Right lung (tissue), 2 donors: ENCODE measurements at regions not wholly inside any gene's neighbourhood (a gene's known extent, or its start where the extent isn't known, plus 50 kb on each side); places are given as distances from the start of the nearest gene placed in this dataset.
"Not testable (repeated sequence)": the region's sequence is repeated elsewhere in the genome, so short reads cannot be mapped to it uniquely, and the experiment has no call there.

ENCODE experiments used
- DNase-seq, 2 donors: peaks; one replicate each; pipeline ENCODE4 v3.0.0-alpha.2; 2013

DNA sequence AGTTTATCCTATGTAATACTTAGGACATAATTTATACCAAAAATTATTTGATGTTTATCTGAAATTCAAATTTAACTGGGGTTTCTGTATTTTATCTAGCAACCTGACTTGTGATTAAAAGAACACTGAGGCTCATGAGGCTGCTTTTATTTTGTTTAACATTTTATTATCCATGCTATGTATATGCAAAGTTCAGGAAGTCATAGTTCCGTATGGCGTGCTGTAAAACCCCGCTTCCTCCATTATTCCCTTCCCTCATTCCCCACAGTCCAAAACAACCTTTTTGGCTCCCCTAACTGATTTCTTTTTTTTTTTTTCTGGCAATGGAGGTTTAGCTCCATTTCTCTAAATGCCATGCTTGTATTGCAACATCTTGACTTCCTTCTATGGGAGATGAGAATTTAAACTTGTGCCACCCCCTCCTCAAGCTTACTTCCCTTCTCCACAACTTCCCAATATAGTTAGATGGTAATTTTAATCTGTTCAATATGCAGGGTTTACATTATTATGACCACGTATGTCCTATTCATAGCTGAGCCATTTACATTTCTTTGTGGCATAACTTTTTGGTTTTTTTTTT lies 138.0 kb upstream of the DNAH14 start:
- DNase-seq = no peak

- DNase-seq = no peak
Measured at GRCh38 chr1:224795591-224795990, 133.9 kb upstream of the DNAH14 start.

DNA sequence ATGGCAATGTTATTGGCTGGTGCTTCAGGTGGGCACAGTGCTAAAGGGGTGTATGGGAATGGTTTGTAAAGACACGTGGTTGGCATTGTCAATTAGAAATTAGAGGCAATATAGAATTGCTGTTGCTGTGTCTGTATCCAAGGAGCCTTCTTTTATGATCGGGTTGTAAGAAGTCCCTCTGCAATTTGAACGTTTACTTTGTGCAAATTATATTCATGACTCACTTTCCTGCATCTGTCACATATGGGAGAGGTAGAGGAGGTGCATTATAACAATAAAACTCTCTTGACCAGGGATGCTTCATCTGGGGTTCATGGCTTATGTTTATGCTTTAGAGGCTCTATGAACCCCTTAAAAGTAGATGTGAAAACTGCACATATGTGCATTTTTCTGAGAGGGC lies 130.4 kb upstream of the DNAH14 start:
- DNase-seq = no peak

DNA sequence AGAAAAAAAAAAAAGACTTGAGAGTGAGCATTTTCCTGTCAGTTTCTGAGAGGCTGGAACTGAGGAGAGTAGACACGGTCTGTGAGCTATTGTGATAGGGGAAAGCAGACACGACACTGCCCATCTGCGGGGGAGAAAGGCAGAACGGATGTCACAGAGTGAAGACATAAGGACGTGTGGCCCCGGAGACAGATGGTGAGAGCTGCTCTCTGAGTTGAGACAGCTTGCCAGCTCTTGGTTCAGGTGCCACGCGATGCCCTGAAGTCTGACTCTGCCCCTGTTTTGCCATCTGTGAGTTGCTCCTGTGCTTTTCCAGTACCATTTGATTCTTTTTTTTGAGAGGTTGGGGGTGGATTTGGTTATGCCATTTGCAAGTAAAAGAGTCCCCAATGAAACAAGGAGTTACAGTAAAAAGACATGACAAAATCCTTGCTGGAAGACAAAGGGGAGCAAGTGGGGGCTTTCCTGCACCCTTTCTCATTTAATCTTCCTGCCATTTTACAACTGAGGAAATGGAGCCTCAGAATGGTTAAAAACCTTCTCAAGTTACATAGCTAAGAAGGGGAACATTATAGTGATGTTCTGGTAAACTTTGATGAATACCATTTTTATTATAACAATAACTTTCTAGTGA lies 128.9 kb upstream of the DNAH14 start:
- no peak for DNase-seq

DNA sequence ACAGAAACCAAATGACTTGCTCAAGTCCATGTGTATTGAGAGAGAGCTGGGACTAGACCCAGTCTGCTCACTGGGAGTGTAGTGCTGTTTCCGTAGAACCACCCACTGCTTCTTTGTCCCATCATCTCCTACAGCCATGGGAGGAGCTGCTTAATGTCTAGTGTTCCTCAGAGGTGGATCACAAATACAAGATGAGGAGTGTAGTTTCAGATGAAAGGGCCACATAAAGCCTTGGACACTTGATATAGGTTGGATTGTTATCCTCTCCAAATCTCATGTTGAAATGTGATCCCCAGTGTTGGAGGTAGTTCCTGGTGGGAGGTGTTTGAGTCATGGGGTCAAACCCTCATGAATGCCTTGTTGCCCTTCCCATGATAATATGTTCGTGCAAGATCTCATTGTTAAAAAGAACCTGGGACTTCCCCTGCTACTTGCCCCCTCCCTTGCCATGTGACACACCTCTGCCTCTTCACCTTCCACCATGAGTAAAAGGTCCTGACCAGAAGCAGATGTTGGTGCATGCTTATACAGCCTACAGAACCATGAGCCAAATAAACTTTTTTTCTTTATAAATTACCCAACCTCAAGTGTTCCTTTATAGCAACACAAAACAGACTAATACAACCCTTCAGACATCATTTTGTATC lies 127.5 kb upstream of the DNAH14 start:
- DNase-seq = no peak

DNA sequence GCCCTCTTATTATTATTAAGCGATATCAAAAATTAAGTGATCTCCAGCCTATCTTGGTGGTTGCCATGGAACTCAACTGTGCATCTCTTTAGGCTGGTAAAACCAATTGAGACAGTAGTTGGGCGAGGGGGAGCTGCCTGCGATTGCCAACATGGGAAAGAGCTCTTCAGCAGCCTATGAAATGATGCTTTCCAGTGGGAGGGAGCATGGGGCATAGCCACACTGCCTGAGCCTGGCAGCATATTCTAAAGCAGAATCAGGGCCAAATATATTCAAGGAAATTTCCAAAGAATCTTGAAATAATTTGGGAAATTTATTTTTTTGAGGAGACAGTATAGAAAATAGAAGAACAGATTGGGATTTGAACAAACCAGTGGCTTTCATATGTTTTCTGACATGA lies 126.9 kb upstream of the DNAH14 start:
- DNase-seq = no peak

DNA sequence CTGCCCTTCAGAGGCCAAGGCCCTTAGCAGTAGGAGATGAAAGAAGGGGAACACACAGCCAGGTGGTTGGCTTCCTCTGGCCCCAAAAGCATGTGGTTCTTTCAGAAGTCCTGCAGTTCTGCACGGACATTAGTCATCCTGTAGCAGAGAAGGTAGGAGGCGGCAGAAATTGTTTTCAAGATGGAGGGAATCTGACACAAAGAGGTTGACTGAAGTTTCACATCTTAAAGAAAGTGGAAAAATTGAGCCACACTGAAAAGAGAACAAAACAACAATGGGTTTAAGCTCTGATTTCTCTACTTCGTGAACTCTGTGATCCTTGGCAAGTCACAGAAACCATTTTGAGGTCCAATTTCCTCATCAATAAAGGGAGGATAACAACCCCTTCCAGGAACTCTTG lies 125.3 kb upstream of the DNAH14 start:
- no peak for DNase-seq

GRCh38 chr1:224805889-224806288 lies 123.6 kb upstream of the DNAH14 start:
- DNase-seq = no peak

- DNase-seq = no peak
Measured at GRCh38 chr1:224809137-224809536, 120.3 kb upstream of the DNAH14 start.

DNA sequence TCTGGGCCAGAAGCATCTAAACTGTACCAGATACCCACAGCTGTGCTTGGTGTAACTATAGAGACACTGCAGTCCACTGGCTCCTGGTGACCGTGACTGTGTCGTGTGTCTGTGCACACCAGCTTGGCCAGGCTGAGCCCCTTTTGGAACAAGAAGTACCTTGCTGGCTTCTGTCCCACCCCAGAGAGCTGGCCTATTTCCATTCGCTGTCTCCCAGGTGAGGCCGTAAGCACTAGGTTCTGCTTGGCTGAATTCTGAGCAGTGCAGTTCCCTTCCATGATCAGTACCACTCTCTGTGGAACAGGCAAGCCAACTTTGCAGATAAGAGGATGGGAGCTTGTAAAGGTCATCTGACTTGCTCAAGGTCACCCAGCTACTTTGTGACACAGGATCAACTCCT lies 119.9 kb upstream of the DNAH14 start:
- DNase-seq = no peak

DNA sequence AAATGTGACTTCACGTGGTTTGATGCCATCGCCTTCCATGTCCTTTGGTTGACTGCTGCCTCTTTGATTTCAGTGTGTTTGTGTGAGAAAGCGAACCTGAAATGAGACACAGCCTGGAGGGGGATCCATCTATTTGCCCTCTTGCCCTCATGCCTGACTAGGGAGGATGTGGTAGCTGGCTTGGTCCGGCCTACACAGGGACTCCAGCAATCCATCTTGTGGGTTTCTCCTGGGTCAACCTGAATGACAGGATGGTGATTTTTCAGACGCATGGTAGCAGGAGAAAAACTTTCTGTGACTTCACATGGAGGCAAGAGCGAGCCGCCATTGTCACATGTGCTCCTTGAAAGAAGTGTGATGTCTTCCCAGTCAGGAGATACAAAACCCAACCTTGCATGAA lies 117.9 kb upstream of the DNAH14 start:
- no peak for DNase-seq

DNA sequence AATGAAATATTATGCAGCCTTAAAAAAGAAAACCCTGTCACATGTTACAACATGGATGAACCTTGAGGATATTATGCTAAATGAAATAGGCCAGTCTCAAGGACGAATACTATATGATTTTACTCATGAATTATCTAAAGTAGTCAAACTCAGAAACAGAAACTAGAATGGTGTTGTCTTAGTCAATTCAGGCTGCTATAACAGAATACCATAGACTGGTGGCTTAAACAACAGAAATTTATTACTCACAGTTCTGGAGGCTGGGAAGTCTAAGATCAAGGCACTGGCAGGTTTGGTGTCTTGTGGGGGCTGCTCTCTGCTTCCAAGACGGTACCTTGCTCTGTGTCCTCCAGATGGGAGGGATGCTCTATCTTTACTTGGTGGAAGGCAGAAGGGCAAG lies 113.8 kb upstream of the DNAH14 start:
- no peak for DNase-seq

GRCh38 chr1:224816062-224816461 lies 113.4 kb upstream of the DNAH14 start:
- DNase-seq = no peak

GRCh38 chr1:224817382-224817781 lies 112.1 kb upstream of the DNAH14 start:
- no peak for DNase-seq

GRCh38 chr1:224819861-224820260 lies 109.6 kb upstream of the DNAH14 start:
- no peak for DNase-seq

DNA sequence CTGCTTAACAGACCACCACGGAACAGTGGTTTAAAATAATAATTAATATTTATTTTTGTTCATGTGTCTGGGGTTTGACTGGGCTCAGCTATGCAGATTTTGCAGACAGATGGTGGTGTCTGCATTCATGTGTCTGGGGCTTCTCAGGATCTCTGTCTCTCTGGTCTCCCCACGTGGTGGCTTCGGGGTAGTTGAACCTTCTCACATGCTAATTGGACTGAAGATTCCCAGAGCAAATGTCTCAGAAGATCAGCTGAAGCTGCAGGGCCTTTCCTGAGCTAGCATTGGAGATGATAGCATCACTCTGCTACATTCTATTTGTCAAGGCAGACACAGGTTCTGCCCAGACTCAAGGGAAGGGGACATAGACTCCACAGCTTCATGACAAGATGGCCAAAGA lies 109.1 kb upstream of the DNAH14 start:
- no peak for DNase-seq

DNA sequence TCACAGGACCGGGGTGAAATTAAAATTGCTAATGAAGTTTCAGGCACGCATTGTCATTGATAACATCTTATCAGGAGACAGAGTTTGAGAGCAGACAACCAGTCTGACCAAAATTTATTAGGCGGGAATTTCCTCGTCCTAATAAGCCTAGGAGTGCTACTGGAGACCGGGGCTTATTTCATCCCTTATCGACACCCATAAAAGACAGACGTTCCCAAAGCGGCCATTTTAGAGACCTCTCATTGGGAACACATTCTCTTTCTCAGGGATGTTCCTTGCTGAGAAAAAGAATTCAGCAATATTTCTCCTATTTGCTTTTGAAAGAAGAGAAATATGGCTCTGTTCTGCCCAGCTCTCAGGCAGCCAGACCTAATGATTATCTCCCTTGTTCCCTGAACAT lies 107.7 kb upstream of the DNAH14 start:
- not testable (repeated sequence) for DNase-seq

GRCh38 chr1:224825525-224826000 lies 103.9 kb upstream of the DNAH14 start:
- DNase-seq = no peak

DNA sequence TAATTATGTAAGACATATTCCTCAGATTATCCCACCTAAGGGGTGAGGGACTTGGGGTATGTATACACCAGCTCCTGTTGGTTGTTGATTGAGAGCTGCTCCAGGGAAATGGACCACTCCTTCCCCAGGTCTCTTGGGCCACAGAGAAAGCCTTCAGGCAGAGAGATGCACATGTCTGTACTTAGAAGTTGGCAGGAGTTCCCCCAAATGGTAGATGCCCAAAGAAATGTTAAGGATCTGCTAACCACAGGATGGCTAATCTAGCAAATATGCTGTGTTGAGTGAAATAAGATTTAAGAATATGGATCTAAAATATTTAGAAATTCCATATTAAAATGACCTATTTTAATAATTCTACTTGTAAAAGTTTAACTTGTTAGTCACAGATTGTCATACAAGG lies 100.8 kb upstream of the DNAH14 start:
- DNase-seq = no peak

- DNase-seq = no peak
Measured at GRCh38 chr1:224831501-224831900, 98.0 kb upstream of the DNAH14 start.

- DNase-seq = not testable (repeated sequence)
Measured at GRCh38 chr1:224839648-224840300, 89.7 kb upstream of the DNAH14 start.

DNA sequence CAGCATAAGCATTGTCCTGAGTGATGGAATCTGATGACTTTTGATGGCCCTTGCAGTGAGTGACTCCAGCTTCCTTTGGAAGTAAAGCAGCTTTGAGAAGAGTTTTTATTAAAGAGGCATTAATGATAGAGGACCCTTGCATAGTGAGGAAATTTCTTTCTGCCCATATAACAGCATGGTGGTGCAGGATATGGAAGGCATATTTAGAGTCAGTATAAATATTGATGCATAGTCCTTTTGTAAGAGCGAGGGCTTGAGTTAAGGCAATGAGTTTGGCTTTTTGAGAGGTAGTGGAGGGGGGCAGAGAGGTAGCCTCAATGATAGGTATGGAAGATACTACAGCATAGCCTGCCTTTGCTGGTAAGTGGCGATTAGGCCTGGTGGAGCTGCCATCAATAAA lies 87.7 kb upstream of the DNAH14 start:
- not testable (repeated sequence) for DNase-seq
